Mammary epithelial cell (primary cell): ENCODE measurements at regions not wholly inside any gene's neighbourhood (a gene's known extent, or its start where the extent isn't known, plus 50 kb on each side); places are given as distances from the start of the nearest gene placed in this dataset.

ENCODE experiments used
- CTCF ChIP-seq, 2 donors: IDR thresholded peaks in 1 of 2; conservative IDR thresholded peaks in 1 of 2; 2 replicates each; pipeline ENCODE4 v1.5.1; 2011 to 2012; ENCODE audit warnings: inconsistent platforms in 2 of 2, low read length in 2 of 2, mild to moderate bottlenecking in 2 of 2, control low read depth in 1 of 2, low read depth in 1 of 2; ENCODE audit not compliant: insufficient read depth in 1 of 2; ENCODE audit errors: extremely low read depth in 1 of 2
- EZH2 ChIP-seq: IDR thresholded peaks from 2 replicates; pipeline ENCODE4 v1.6.1; 2012; ENCODE audit warnings: low read length, inconsistent platforms, borderline replicate concordance

- TF ChIP-seq CTCF (conservative IDR thresholded peaks at IDR 0.05 in 1 of 2, IDR thresholded peaks at IDR 0.05 in 1 of 2; ENCODE audit: extremely low read depth in 1 of 2, insufficient read depth in 1 of 2, low read depth in 1 of 2, low read length in 2 of 2) (no peak), EZH2 (no peak)
These were observed 636.6 kb downstream of the MID1IP1 start for GRCh38 chrX:39437670-39438441.
